ENCODE measurements at regions not wholly inside any gene's neighbourhood (a gene's known extent, or its start where the extent isn't known, plus 50 kb on each side); places are given as distances from the start of the nearest gene placed in this dataset.

DNA sequence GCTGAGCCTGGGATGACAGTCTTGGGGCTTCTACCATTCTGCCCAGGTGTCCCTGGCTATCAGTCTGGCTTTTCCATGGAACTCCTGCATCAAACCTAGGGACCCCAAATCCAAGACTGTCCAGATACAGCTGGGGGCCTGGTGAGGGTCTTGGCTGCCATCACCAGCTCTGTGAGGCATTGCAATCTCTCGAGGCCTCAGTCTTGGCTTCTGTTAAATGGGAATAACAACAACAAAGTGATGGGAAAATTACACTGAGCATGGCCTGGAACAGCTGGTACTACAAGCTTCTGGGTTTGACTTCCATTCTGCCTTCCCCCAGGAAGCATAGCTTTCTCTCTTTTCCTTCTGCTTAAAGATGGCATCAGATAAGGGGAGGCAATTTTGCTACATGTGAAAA, 50.0 kb upstream of the LCTL start:
- no peak for DNase-seq (ENCODE audit: low spot score)

DNA sequence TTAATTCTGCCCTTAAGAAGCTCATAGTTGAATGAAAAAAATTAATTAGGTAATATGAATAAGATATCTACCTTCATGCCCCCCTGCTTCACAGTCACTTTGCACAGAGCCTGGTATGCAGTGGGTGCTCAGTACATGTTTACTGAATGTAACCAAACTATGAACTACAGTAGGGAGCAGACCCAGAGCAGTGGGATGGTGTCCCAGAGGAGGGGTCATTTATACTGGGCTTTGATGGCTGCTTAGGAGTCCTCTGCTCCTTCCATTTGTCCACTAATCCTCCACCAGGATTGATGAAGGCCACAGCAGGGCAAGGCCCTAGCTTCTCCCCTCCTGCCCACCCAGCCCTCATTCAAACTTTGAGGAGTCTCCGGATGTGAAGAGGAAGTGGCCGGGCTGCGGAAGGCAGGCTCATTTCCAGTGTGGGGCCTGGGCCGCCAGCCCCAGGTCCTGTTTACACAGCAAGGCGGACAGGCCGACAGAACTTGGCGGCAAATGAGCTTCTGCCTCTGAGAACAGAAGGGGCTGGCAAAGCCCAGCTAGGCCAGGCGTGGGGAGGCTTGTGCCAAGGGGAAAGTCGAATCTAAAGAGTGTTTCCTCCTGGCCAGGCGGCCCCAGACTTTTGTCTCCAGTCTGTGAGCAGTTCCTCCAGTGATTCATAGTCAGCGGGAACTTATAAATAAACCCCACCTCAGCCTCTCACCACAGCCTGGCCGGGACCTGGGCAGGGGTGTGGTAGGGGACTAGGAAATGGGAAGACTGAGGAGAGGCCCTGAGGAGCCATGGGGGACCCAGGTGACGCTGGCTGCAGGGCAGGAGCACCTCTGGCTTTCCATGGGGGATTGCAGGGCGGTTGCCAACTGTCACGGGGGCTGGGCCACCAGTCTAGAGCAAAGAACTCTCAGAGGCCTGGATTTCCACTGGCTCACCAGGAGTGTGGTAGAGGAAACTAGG, 51.6 kb upstream of the LCTL start:
- no peak for DNase-seq (ENCODE audit: low spot score)

DNA sequence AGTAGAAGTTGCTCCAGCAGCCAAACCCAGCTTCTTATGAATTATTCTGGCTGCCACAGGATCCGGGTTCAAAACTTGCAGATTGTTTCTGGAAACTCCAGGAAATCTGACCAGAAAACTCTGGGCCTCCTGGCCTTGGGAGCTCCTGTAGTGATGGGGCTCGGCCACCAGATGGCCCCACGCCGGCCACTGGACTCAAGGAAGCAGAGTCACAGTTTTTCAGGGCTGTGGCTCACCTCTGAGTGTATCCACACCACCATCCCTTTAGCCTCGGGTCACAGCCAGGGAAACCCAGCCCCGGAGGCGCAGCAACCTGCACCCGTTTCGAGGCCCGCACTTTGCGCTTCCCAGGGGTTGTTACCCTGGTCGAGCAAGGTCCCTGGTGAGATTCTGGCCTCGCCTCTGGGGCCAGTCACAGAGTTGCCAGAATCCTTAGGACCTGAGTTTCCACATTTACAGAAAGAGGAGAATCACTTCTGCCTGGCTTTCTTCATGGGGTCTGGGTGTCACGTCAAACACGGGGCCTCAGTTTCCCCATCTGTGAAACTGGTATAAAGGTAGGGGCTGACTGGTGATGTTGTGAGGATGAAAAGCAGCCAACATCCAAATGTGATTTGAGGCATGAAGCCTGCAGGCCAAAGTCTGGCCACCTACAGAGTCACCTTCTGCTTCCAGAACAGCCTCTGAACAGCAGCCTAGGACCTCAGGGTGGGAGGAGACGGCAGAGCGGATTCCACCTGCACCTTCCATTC, 53.5 kb upstream of the LCTL start:
- peak; percentile 67 for DNase-seq (ENCODE audit: low spot score)

DNA sequence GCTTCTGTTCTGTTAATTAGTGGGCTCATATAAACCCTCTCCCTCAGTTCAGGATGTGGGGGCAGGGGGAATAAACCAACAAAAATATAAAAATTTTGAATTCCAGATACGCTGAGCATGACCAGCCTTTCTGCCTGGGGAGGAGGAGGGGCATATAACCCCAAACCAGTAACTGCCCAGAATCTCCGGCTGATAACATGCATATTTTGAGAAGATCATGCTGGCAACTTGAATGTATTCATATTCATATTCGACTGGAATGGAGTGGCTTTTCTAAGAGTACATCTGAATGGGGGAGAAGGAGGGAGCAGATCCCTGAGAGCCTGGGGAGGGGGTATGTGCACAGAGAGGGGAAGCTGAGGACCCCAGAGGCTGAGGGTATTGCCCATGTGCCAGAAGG, 54.5 kb upstream of the LCTL start:
- DNase-seq (ENCODE audit: low spot score), result peak; percentile 17

DNA sequence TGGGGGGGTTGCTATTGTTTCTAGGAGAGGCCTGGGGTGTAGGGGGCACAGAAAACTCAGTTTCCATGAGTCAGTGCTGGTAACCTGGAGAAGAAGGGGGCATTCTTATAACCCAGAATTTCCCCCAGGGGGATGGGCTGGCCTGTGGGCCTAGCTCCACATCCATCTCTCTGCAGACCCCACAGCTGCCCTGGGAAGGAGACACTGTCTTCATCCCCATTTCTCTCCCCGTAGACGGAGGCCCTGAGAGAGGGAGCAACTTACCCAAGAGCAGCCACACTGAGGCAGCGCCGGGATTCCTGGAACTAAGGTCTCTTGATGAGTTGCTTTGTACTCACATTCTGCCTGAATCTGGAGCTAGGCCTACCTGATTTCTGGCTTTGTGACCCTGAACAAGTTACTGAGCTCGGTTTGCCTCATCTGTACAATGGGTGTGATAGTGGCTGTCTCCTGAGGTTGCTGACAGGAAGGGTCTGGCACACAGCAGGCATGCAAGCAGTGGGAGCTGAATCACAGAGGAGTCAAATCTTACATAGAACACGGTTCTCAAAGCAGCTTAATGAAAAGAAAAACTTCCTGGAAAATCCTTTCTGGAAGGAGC, 55.0 kb upstream of the LCTL start:
- no peak for DNase-seq (ENCODE audit: low spot score)

DNA sequence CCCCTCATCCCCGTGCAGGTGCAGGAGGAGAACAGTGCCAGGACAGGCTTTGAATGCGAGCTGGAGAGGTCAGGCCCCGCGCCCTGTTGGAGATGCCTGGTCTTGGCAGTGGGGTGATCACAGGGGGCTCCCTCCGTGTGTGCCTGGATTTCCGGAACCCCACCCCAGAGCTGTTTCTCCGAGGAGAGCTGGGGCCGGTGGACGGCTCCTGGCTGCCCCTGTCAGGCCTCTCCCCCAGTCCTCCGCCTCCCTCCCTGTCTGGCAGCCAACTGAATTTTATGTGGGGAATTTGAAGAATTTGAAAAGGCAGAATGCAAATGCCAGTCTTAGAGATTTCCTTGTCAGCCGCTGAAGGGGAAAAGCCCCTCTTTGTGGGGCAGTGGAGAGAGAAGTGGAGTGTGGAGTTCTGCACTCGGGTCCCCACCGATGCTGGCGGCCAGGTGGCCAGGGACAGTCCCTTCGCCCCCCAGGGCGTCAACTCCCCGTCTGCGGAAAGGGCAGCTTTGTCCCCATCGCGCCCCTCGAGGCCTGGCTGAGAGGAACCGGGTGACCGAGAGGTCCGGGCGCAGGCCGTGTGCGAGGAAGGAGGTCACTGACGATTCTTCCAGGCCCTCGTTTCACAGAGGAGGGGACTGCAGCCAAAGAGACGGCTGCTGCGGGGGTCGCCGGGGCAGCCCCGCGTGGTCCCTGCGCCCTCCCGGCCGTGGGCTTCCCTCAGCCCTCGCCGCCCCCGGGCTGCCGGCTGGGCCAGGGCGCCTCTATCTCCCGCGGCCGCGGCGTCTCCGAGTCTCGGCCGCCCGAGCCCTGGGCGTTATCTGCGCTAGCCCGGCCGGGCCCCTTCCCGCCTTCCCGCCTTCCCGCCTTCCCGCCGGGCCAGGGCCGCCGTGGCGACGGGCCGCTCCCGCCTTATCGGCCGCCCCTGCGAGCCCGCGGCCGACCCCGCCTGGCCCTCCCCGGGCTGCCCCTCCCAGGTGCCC, 56.0 kb upstream of the LCTL start:
- peak; percentile 52 for DNase-seq (ENCODE audit: low spot score)

DNA sequence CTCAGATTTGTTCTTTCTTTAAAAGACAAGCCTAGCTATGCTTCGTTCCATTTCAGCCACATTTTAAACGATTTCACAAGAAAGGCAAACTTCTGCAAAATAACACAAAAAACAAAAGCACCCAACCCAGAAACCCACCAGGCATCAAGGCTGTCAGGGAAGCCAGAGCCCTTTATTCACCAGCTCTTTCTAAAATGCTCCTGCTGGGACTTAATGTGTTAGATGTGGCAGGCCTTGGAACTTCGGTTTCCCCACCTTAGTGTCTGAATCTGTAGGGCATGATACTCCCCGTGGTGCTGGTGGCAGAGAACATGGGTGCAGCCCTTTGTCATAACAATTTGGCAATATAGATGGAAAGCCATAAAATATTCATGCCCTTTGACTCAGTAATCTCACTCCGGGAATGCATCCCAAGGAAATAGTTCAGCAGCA, 56.8 kb upstream of the LCTL start:
- no peak for DNase-seq (ENCODE audit: low spot score)

DNA sequence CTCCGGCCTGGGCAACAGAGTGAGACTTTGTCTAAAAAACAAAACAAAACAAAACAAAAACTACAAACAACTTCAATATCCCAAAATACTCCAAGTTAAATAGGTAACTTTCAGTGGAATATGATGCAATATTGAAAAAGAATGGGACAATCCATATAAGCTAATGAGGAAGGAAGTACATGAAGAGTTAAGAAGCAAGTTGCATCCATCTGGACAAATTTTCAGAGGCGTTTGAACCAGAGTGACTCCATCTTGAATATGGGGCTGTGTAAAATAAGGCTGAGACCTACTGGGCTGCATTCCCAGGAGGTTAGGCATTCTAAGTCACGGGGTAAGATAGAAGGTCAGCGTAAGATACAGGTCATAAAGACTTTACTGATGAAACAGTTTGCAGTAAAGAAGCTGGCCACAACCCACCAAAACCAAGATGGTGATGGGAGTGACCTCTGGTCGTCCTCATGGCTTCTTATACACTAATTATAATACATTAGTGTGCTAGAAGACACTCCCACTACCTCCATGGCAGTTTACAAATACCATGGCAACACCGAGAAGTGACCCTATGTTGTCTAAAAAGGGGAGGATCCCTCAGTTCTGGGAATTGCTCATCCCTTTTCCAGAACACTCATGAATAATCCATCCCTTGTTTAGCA, 58.1 kb upstream of the LCTL start:
- DNase-seq (ENCODE audit: low spot score), result no peak

DNA sequence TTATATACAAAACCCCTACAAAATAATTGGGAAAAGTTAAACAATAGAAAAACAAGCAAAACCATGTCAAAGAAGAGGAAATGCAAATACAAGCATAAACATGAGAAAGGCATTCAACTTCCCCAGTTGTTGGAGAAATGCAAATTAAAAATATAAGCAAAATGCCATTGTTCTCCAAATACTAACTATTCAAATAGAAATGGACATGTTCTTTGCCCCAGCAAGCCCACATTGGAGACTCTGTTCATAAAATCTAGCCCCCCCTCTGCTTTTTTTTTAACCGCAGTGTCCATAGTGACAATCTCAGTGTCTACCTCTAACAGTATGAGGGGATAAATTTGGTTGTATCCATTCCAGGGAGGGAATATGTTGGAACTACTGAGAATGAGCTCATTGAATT, 59.7 kb upstream of the LCTL start:
- no peak for DNase-seq (ENCODE audit: low spot score)

DNA sequence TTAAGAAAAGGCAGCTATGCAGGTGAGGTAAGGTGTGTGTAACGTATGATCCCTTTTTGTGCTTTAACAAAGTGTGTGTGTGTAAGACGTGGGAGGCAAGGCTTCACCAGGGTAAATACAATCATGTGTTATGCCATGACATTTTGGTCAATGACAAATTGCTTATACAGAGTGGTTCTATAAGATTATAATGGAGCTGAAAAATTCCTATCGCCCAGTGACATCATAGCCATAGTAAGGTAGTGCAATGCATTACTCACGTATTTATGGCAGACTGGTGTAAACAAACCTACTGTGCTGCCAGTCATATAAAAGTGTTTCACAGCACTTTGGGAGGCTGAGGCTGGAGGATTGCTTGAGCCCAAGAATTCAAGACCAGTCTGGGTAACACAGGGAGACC, 60.2 kb upstream of the LCTL start:
- no peak for DNase-seq (ENCODE audit: low spot score)

DNA sequence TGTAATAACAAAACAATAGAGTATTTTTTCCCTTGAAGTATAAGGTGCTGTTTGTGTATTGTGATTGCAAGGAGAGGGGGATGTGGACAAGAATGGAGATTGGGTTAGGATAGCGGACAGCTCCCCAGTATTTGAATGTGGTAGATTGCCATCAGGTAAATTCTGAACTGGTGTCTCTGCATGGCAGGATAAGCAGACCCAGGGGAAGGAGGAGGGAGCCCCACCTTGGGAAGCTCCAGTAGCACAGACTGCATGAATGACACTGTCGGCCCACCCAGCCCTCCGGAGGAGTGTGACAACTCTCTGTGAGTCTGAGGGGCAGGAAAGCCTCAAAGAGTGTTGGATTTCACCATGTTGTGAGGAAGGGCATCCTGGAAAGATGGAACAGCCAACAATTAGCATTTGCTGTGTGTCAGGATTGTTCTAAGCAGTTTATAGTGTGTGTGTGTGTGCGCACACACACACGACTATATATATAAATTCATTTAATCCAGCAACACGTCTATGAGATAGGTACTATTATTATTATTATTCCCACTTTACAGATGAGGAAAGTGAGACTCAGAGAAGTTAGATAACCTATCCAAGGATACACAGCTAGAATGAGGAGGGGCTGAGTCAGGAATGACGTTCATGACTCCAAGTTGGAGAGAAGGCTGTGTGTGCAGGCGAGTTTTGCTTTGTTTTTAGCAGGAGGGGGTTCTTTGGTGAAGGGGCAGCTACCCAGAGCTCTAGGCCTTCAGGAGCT, 63.4 kb upstream of the LCTL start:
- DNase-seq (ENCODE audit: low spot score), result no peak

DNA sequence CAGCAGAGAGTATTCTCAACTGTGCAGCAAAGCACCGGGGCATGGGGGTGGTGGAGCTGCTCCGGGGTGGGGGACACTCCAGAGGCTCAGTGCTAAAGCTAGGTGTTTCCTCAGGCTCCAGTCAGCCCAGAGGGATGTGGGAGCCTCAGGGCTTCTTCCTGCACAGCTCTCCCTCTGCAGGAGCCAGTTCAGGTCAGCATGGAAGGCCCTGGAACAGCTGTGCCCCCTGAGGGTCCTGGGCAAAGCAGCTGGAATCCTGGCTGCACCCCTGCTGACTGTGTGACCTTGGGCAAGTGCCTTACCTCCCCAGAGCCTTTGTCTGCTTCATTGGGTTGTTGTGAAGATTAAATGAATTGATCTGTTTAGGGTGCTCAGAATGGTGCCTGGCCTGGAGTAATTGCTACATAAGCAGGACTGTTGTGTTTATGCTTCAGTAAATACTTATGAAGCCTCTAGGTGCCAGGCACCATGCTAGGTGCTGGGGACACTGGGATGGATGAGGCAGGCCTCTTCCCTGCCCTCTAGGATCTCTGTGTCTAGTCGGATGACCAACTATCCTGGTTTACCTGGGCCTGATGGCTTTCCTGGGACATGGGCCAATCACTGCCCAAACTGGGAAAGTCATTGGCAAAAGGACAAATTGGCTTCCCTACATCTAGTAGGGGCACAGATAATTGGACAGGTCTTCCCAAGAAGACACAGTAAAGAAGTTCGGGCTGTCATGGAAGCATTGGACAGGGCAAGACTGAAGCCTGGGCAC, 64.2 kb upstream of the LCTL start:
- no peak for DNase-seq (ENCODE audit: low spot score)

DNA sequence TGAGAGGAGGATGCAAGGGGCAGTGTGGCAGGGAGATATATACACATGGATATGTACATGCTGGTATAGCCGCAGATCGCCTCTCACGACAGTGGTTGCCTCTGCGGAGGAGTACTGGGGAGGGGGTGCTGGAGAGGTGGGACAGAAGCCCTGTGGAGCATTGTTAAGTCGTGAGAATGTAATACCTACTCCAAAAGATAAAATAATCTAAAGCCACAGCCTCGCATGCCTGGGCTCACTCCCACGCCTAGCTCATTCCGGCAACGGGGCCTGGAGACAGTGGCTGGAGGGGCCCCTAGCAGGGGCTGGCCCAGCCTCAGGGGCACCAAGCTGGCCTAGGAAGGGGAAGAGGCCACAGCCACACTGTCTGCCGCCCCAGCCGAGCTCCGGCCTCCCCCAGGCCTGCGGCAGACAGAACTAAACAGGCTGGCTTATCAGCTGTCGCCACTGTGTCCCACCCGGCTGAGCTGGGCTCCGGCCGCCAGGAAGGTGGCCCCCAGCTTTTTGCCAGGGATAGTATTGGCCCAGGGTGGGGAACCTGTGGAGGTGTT, 65.1 kb upstream of the LCTL start:
- DNase-seq (ENCODE audit: low spot score), result peak; percentile 40

DNA sequence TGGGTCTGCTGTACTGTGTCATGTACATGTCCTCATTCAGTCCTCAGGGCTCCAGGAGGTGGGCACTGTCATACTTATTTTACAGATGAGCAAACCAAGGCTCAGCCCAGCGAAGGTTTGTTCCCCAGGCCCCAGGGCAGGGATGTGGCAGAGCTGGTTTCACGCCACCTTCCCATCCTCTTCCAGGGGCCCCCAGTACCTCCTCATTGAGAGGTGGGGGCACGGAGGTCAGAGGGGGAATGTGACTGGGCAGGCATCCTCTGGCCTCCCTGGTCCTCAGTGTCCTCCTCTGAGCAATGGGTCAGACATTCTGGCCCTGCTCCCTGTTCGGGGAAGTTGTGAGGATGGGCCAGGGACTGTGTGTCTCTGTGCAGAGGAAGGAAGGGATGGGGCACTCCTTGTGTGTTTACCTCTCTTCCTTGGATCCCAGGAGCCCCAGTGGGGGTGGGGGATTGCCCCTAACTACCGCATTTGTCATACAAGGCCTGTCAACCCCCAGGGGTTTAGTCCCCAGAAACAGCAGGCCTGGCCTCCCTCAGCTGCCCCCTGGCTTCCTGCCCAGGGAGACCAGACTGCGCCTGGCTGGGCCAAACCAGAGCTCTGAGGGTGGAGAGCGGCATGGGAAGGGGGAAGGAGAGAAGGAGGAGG, 65.9 kb upstream of the LCTL start:
- DNase-seq (ENCODE audit: low spot score), result no peak

DNA sequence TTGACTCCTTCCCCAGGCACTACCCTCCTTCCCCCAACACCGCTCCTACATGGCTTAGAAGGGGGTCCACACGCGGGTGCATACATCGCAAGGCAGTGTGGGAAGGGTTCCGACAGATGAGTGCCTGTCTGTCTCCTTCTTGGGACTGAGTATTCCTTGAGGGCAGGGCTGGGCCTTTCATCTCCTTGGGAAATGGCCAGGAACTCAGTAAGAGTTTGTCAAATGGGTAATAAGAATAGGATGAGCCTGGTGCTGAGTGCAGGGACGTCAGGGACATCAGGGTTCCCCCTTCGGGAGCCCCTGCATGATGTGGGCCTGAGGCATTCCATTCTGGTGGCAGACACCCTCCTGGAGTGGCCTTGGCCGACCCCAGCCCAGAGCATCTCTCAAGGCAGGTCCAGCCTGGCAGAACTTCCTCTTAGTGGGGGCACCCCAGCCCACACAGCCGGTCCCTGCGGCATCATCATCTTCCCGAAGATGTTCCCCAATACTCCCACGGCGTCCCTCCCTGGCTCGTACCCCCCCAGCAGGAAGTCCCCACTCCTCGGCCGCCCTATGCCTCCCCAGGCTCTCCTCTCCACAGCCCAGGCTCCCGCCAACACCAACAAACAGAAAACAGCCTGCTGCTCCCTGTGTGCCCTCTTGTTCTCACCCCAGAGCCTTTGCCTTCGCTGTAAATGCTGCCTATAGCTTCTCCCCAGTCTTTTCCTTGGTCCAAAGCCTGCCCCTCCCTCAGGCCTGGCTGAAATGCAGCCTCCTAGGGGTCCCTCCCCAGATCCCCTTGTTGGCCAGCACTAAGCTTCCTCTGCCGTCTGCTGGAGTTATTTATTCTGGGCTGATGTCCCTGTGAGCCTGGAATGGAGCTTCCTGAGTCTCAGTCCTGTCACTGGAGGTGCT, 67.5 kb upstream of the LCTL start:
- no peak for DNase-seq (ENCODE audit: low spot score)

DNA sequence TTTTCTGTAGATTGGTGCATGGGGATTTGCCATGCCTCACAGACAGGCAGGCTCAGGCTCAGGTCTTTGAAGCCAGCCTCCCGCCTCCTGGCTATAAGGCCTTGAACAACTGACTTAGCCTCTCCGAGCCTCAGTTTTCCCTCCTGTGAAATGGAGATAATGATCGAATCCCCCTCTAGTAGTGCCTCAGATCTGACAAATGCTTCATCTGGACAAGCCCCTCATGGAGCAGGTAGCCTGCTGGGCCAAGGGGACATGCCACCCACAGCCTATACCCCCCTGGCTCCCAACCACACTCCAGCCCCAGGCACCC, 68.1 kb upstream of the LCTL start:
- DNase-seq (ENCODE audit: low spot score), result no peak

DNA sequence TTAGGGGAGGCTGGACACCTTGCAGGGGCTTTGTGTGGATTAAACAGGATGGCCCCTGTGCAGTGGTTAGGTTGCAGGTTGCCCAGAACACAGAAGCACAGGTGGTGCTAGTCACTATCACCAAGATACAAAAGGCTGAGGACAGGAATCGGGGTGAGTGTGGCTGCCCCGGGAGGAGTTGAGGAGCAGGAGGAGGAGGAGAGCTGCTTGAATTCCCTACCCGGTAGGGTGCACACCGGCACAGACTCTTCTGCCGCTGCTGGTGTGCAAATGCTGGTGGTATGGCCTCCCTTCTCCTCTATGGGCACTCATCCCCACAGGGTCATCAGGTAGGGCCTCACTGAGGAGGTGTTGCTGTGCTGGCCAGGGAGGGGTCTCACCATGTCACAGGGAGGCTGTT, 67.5 kb upstream of the SMAD6 start:
- DNase-seq (ENCODE audit: low spot score), result no peak

DNA sequence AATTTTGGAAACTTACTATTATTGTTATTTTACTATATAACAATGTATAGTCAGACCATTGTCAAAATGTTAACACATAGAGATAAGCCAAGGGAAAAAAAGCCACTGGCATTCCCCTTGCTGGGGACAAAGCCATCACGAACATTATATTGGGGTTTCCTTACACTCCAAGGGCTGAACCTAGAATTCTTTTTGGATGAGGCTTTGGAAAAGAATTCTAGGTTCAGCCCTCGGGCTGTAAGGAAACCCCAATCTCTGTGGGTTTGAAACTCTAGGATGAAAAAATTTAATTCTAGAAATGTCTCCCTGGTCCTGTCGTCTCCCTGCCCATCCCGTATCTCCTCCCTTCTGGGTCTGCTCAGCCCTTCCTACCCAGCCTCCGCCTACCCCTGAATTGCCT, 67.0 kb upstream of the SMAD6 start:
- no peak for DNase-seq (ENCODE audit: low spot score)
